Activated naive CD4-positive, alpha-beta T cell treated with anti-CD3 and anti-CD28 coated beads for 36 hours (primary cell): ENCODE measurements at regions not wholly inside any gene's neighbourhood (a gene's known extent, or its start where the extent isn't known, plus 50 kb on each side); places are given as distances from the start of the nearest gene placed in this dataset.

Experiments
- CTCF ChIA-PET: fragments of 350-600 bp; sonication (Branson Sonifier 250); formaldehyde crosslinking; loops from one replicate; lab custom pipeline; 2021; ENCODE audit warnings: antibody characterized with exemption; lab: Charles Lee
- DNase-seq: peaks from one replicate; pipeline ENCODE4 v3.0.0-alpha.2; 2020
- H3K27ac Mint-ChIP-seq: one replicate; pipeline ENCODE4 v1.8.0; 2021; ENCODE audit warnings: mild to moderate bottlenecking, mixed read lengths
- H3K27me3 Mint-ChIP-seq: one replicate; pipeline ENCODE4 v1.8.0; 2021; ENCODE audit warnings: low read depth, mixed read lengths
- H3K36me3 Mint-ChIP-seq: one replicate; pipeline ENCODE4 v1.8.0; 2021; ENCODE audit warnings: low read depth, mixed read lengths
- H3K4me1 Mint-ChIP-seq: one replicate; pipeline ENCODE4 v1.8.0; 2021; ENCODE audit warnings: low read depth, mixed read lengths
- H3K4me3 Mint-ChIP-seq: one replicate; pipeline ENCODE4 v1.8.0; 2021; ENCODE audit warnings: mild to moderate bottlenecking, moderate library complexity, mixed read lengths
- H3K9me3 Mint-ChIP-seq: one replicate; pipeline ENCODE4 v1.8.0; 2021; ENCODE audit warnings: mixed read lengths
- intact Hi-C: fragments of 100-400 bp; cut with micrococcal nuclease; formaldehyde crosslinking; loops from one replicate; pipeline ENCODE4 v1.15.1; 2023

DNA sequence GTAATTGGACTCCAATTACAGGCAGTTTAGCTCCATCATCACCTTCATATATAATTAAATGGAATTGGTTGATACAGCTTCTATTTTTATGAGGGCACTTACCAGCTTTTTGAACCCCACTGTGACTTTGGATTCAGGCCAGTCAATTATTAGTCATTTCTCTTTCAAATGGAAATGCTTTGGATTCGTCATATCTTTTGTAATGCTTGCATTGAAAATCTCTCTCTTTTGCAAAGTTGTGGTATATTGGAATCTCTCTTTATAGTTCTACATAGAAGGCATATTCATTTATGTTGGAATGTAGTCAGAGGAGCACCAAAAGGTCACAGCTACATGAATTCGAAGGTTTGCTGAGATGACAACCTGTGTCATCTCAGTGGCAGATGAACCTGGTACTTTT is 1074.3 kb upstream of the SLC10A2 start:
- CTCF ChIA-PET, result no interaction called here
- Mint-ChIP-seq H3K36me3 (no peaks in the 10 kb centered on the region), H3K4me3 (no peak overlapping the region), H3K4me1 (no peaks in the 10 kb centered on the region), H3K9me3 (no peaks in the 10 kb centered on the region), H3K27ac (no peak overlapping the region), H3K27me3 (no peaks in the 10 kb centered on the region)
- intact Hi-C loops, result no loop called here
- DNase-seq, result no peak

GRCh38 chr13:104137416-104137815 is 1071.2 kb upstream of the SLC10A2 start:
- no peak overlapping the region for H3K27ac Mint-ChIP-seq
- H3K27me3 Mint-ChIP-seq, result no peaks in the 10 kb centered on the region
- no peaks in the 10 kb centered on the region for H3K4me1 Mint-ChIP-seq
- no peak overlapping the region for H3K4me3 Mint-ChIP-seq
- intact Hi-C loops, result no loop called here
- H3K36me3 Mint-ChIP-seq, result no peaks in the 10 kb centered on the region
- CTCF ChIA-PET, result no interaction called here
- no peak for DNase-seq
- no peaks in the 10 kb centered on the region for H3K9me3 Mint-ChIP-seq

DNA sequence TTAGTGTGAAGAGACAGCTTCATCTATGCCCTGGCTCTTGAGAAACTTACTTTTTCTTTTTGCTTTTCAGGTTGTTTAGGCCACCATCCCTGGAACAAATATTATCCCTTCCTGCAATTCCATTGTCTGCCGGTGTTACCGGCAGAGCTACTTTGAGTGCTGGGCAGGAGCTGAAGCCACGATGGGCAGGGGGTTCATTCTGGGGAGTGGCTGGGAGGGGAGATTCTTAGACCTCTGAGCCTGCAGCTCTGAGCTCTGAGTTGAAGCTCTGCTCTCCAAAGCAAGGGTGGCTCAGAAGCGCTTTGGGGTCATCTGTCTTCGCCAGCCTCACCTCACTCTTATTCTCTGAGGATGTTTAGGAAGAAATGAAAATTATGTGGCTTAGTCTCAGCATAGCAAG is 1066.6 kb upstream of the SLC10A2 start:
- CTCF ChIA-PET, result no interaction called here
- Mint-ChIP-seq H3K27ac (no peak overlapping the region), H3K9me3 (no peaks in the 10 kb centered on the region), H3K4me1 (no peaks in the 10 kb centered on the region), H3K36me3 (no peaks in the 10 kb centered on the region), H3K4me3 (no peak overlapping the region), H3K27me3 (no peaks in the 10 kb centered on the region)
- intact Hi-C loops, result no loop called here
- no peak for DNase-seq

DNA sequence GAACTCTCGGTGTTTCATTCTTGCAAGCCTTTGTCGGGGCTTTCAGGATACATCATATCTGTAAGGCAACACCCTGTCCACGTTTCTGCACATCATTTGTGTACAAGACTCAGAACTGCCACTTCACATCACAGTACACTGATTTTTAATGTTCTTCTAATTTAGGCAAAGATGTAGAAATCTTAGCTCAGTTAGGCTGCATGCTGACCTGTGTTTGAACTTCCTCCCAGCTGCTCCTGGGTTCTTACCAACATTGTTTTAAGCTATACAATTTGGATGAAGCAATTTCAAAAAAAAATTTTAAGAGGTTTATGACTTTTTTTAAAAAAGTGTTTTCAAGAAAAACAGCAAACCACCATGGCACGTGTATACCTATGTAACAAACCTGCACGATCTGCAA is 1047.9 kb upstream of the SLC10A2 start:
- H3K4me3 Mint-ChIP-seq, result no peak overlapping the region
- no peaks in the 10 kb centered on the region for H3K27me3 Mint-ChIP-seq
- DNase-seq, result no peak
- no peak overlapping the region for H3K27ac Mint-ChIP-seq
- H3K36me3 Mint-ChIP-seq, result no peaks in the 10 kb centered on the region
- no peaks in the 10 kb centered on the region for H3K4me1 Mint-ChIP-seq
- intact Hi-C loops, result no loop called here
- CTCF ChIA-PET, result no interaction called here
- peaks cover 2% of the 10 kb centered on the region for H3K9me3 Mint-ChIP-seq

- peaks cover 4% of the 10 kb centered on the region for H3K9me3 Mint-ChIP-seq
Measured at GRCh38 chr13:104111031-104111430, 1044.8 kb upstream of the SLC10A2 start.

DNA sequence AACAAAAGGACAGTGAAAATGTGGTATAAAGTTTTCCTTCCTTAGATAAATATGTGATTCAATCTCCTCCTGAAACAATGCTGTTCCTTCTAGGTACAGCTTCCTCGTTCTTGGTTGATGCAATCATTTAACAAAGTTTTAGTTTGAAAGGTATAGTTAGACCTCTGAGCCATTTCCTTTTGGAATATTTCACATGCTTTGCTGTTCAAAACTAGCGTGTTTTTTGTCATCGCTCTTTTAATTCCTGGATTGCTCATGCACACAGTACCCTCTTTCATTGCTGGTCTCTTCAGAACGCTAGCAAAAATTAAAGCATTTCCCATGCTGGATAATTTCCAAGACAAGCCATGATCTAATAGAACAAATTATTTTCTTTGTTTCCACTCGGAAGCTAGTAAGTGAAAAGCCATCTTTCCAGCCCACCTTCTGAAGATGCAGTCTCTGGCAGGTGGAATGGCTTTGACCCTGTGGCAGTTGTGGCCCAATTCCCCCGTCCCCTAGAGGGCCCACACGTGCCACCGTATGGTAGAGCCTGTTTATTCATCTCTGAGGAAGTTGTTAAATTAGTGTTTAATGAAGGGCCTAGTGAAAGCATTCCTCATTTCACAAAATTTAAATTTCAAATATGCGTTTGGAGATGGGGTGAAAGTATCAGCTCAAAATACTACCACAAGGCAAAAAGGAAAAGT is 1040.6 kb upstream of the SLC10A2 start:
- no peak for DNase-seq
- peaks cover 4% of the 10 kb centered on the region for H3K9me3 Mint-ChIP-seq

More at GRCh38 chr13:104111031-104111430, 1044.8 kb upstream of the SLC10A2 start:
- no peak overlapping the region for H3K4me3 Mint-ChIP-seq
- no peaks in the 10 kb centered on the region for H3K36me3 Mint-ChIP-seq
- CTCF ChIA-PET, result interaction anchor here (0.6 kb wide), 1 partner anchor 18 kb away, joined by 4 read pairs; no protein-coding TSS in a partner anchor
- no peaks in the 10 kb centered on the region for H3K4me1 Mint-ChIP-seq
- H3K27me3 Mint-ChIP-seq, result no peaks in the 10 kb centered on the region
- no peak overlapping the region for H3K27ac Mint-ChIP-seq
- no peak for DNase-seq
- intact Hi-C loops, result no loop called here

DNA sequence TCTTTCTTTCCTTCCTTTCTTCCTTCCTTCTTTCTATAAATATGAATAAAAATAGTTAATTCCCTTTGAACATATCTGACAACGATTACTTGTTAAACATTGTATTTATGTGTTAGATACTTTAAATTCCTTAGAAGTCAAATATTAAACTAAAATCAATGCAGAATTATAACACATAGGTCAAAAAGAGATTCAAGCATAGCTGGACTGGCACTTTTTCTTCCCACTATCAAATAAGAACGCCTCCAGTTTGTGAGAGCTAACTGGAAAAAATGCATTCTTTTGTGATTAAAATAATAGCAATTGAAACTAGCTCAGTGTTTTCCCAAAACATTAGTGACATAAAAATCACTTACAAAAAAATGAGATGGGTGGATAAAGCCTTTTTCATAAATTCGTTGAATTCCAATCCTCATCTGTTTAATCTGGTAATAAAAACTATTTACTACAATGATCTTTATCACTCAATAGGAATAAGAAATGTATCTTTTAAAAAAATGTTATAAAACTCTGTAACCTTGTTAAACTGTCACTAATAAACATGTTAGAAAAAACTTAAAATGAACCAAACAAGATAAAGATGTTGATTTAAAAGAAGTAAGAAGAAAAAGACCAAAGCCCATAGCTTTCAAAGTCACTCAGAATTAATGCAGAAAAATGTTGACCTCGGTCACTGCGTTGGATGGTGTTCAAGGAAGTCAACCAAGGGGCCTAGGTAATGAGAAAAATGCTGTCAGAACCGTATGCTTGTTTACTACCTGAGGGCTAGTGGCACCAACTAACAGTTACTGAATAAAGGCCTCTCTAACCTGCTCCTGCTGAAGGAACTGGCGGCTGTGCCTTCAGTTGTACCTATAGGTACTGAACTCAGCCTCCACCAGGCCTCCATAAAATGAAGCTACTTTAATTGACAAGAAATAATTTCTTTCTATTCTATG is 1039.5 kb upstream of the SLC10A2 start:
- Mint-ChIP-seq H3K4me3 (no peak overlapping the region), H3K36me3 (no peaks in the 10 kb centered on the region), H3K4me1 (no peaks in the 10 kb centered on the region), H3K9me3 (peaks cover 6% of the 10 kb centered on the region), H3K27me3 (no peaks in the 10 kb centered on the region), H3K27ac (no peak overlapping the region)
- CTCF ChIA-PET, result no interaction called here
- DNase-seq, result no peak
- intact Hi-C loops, result no loop called here

More for the DNA sequence above, 1040.6 kb upstream of the SLC10A2 start:
- no peaks in the 10 kb centered on the region for H3K4me1 Mint-ChIP-seq
- H3K27ac Mint-ChIP-seq, result no peak overlapping the region
- H3K27me3 Mint-ChIP-seq, result no peaks in the 10 kb centered on the region
- H3K4me3 Mint-ChIP-seq, result no peak overlapping the region
- intact Hi-C loops, result no loop called here
- CTCF ChIA-PET, result no interaction called here
- no peaks in the 10 kb centered on the region for H3K36me3 Mint-ChIP-seq

- intact Hi-C loops, result no loop called here
- Mint-ChIP-seq H3K4me1 (no peaks in the 10 kb centered on the region), H3K4me3 (no peak overlapping the region), H3K36me3 (no peaks in the 10 kb centered on the region), H3K27ac (no peak overlapping the region), H3K27me3 (no peaks in the 10 kb centered on the region), H3K9me3 (peaks cover 9% of the 10 kb centered on the region)
- CTCF ChIA-PET, result no interaction called here
- no peak for DNase-seq
Measured at GRCh38 chr13:104099750-104100149, 1033.5 kb upstream of the SLC10A2 start.

- no peaks in the 10 kb centered on the region for H3K27me3 Mint-ChIP-seq
- DNase-seq, result no peak
- intact Hi-C loops, result no loop called here
- no peak overlapping the region for H3K27ac Mint-ChIP-seq
- no peaks in the 10 kb centered on the region for H3K36me3 Mint-ChIP-seq
- H3K4me3 Mint-ChIP-seq, result no peak overlapping the region
- CTCF ChIA-PET, result no interaction called here
- peaks cover 9% of the 10 kb centered on the region for H3K9me3 Mint-ChIP-seq
- no peaks in the 10 kb centered on the region for H3K4me1 Mint-ChIP-seq
Measured at GRCh38 chr13:104098421-104098820, 1032.2 kb upstream of the SLC10A2 start.

- H3K4me3 Mint-ChIP-seq, result no peak overlapping the region
- H3K27ac Mint-ChIP-seq, result no peak overlapping the region
- CTCF ChIA-PET, result no interaction called here
- intact Hi-C loops, result no loop called here
- no peak for DNase-seq
- H3K4me1 Mint-ChIP-seq, result no peaks in the 10 kb centered on the region
- H3K27me3 Mint-ChIP-seq, result no peaks in the 10 kb centered on the region
- H3K9me3 Mint-ChIP-seq, result peaks cover 16% of the 10 kb centered on the region
- no peaks in the 10 kb centered on the region for H3K36me3 Mint-ChIP-seq
Measured at GRCh38 chr13:104086759-104087158, 1020.5 kb upstream of the SLC10A2 start.

GRCh38 chr13:104086210-104086609 is 1020.0 kb upstream of the SLC10A2 start:
- no peak for DNase-seq
- Mint-ChIP-seq H3K4me1 (no peaks in the 10 kb centered on the region), H3K9me3 (peaks cover 16% of the 10 kb centered on the region), H3K27ac (no peak overlapping the region), H3K36me3 (no peaks in the 10 kb centered on the region), H3K4me3 (no peak overlapping the region), H3K27me3 (no peaks in the 10 kb centered on the region)
- CTCF ChIA-PET, result no interaction called here
- intact Hi-C loops, result no loop called here

DNA sequence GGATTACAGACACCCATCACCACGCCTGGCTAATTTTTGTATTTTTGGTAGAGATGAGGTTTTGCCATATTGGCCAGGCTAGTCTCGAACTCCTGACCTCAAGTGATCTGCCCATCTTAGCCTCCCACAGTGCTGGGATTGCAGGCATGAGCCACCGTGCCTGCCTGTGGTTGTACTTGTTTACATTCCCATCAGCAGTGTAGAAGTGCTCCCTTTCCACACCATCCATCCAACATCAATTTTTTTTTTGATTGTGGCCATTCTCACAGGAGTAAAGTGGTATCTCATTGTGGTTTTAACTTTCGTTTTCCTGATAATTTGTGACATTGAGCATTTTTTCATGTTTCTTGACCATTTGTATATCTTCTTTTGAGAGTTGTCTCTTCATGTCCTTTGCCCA is 1019.4 kb upstream of the SLC10A2 start:
- no peak overlapping the region for H3K4me3 Mint-ChIP-seq
- intact Hi-C loops, result no loop called here
- H3K27ac Mint-ChIP-seq, result no peak overlapping the region
- no peaks in the 10 kb centered on the region for H3K4me1 Mint-ChIP-seq
- DNase-seq, result no peak
- H3K36me3 Mint-ChIP-seq, result no peaks in the 10 kb centered on the region
- H3K27me3 Mint-ChIP-seq, result no peaks in the 10 kb centered on the region
- H3K9me3 Mint-ChIP-seq, result peaks cover 16% of the 10 kb centered on the region
- CTCF ChIA-PET, result no interaction called here

DNA sequence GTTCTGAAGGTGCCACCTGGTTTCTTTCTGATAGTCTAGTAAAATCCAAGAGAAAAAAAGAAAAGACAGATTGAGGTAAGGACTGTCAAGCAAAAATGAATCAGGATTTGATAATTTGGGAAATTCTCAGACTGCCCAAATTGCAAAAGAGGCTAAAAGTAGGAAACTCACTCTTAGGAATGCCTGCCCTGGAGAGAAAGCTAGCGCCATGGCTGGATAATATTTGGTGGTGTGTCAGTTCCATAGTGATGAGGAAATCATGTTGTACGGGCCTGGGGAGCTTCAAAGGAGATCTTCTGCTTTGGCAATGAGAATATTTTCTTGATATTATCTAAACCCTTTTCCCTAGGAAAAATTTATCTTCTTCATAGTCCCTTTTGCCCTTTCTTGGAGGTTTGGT is 1008.1 kb upstream of the SLC10A2 start:
- CTCF ChIA-PET, result no interaction called here

More for the DNA sequence above, 1008.1 kb upstream of the SLC10A2 start:
- no peak for DNase-seq
- no peaks in the 10 kb centered on the region for H3K27me3 Mint-ChIP-seq
- H3K9me3 Mint-ChIP-seq, result peaks cover 6% of the 10 kb centered on the region
- no peak overlapping the region for H3K27ac Mint-ChIP-seq
- H3K36me3 Mint-ChIP-seq, result no peaks in the 10 kb centered on the region
- intact Hi-C loops, result no loop called here
- no peak overlapping the region for H3K4me3 Mint-ChIP-seq
- no peaks in the 10 kb centered on the region for H3K4me1 Mint-ChIP-seq
